DMS53 treated with DMSO at 0.1 percent for 48 hours (cell line): ENCODE measurements at regions not wholly inside any gene's neighbourhood (a gene's known extent, or its start where the extent isn't known, plus 50 kb on each side); places are given as distances from the start of the nearest gene placed in this dataset.

Source experiments
- DNase-seq: peaks from one replicate; lab custom pipeline; 2025; ENCODE audit not compliant: unreplicated experiment; lab: John Stamatoyannopoulos, UW

GRCh38 chr6:24987446-24988115 is 51.8 kb upstream of the RIPOR2 start:
- no peak for DNase-seq

- no peak for DNase-seq
Measured at GRCh38 chr6:24988562-24988961, 52.8 kb upstream of the RIPOR2 start.

GRCh38 chr6:24990236-24990845 is 54.6 kb upstream of the RIPOR2 start:
- DNase-seq = peak; percentile 53

- no peak for DNase-seq
Measured at GRCh38 chr6:24990944-24991809, 55.4 kb upstream of the RIPOR2 start.

- DNase-seq = peak; percentile 54
Measured at GRCh38 chr6:24991810-24992467, 56.2 kb upstream of the RIPOR2 start.

GRCh38 chr6:24994812-24995211 is 59.1 kb upstream of the RIPOR2 start:
- no peak for DNase-seq

GRCh38 chr6:24995270-24995669 is 59.5 kb upstream of the RIPOR2 start:
- DNase-seq = no peak

- DNase-seq = no peak
Measured at GRCh38 chr6:24996269-24996836, 60.6 kb upstream of the RIPOR2 start.

- no peak for DNase-seq
Measured at GRCh38 chr6:24997231-24997630, 61.5 kb upstream of the RIPOR2 start.

GRCh38 chr6:24997905-24998304 is 62.1 kb upstream of the RIPOR2 start:
- DNase-seq = no peak

GRCh38 chr6:25002326-25003091 is 66.7 kb upstream of the RIPOR2 start:
- no peak for DNase-seq

- DNase-seq = no peak
Measured at GRCh38 chr6:25004357-25004756, 68.6 kb upstream of the RIPOR2 start.

GRCh38 chr6:25005010-25005409 is 69.2 kb upstream of the RIPOR2 start:
- DNase-seq = no peak

- DNase-seq = no peak
Measured at GRCh38 chr6:25006075-25006474, 70.3 kb upstream of the RIPOR2 start.

GRCh38 chr6:25006565-25007001 is 70.8 kb upstream of the RIPOR2 start:
- DNase-seq = peak; percentile 30

GRCh38 chr6:25007269-25007699 is 71.5 kb upstream of the RIPOR2 start:
- no peak for DNase-seq

GRCh38 chr6:25008707-25009392 is 73.1 kb upstream of the RIPOR2 start:
- no peak for DNase-seq

- no peak for DNase-seq
Measured at GRCh38 chr6:25009393-25009710, 73.6 kb upstream of the RIPOR2 start.

- DNase-seq = no peak
Measured at GRCh38 chr6:25010176-25010575, 74.4 kb upstream of the RIPOR2 start.
